ENCODE measurements at regions not wholly inside any gene's neighbourhood (a gene's known extent, or its start where the extent isn't known, plus 50 kb on each side); places are given as distances from the start of the nearest gene placed in this dataset.

DNA sequence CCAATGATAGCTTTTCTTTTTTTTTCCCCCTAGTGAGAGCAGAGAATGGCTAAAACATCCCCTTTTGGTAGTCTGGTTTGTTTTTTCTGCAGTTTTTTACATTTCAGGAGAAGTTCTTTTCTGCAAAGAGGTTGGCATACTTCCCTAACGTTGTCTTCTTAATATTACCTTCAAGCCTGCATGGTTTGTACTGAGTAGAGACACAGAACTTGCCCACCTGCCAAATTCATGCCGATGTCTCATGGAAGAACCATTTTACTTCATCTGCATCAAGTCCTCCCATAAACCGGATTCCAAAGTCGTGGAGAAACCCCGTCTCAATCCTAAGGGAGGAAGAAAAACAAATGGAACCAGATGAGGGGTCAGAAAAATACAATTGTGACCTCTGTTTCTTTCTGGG, 89.7 kb downstream of the SHOX start:
- H3K4me3 ChIP-seq (ENCODE audit: low read length), result no peak overlapping the region
- H3K27ac ChIP-seq (ENCODE audit: low read depth in 1 of 2, low read length in 2 of 2), result no peak overlapping the region
- no peak overlapping the region for H3K27ac Mint-ChIP-seq
- peaks cover 19% of the 10 kb centered on the region for H3K9me3 Mint-ChIP-seq
- H3K27me3 Mint-ChIP-seq, result no peaks in the 10 kb centered on the region
- H3K27me3 ChIP-seq (ENCODE audit: control insufficient read depth in 1 of 2, insufficient read depth in 2 of 2, low read length in 2 of 2), result no peaks in the 10 kb centered on the region
- DNase-seq (no peak), ATAC-seq (ENCODE audit: poor library complexity) (no peak)
- no peaks in the 10 kb centered on the region for H3K36me3 ChIP-seq (ENCODE audit: insufficient read depth, low read length)
- H3K9me3 ChIP-seq (ENCODE audit: control insufficient read depth in 1 of 2, insufficient read depth in 1 of 2, low read length in 2 of 2), result peaks cover 0 to 29% of the 10 kb centered on the region in 2 experiments
- ChIA-PET CTCF (no interaction called here), POLR2A (no interaction called here)
- intact Hi-C loops (cut with DNase I, micrococcal nuclease), result no loop called here
- H3K4me1 ChIP-seq (ENCODE audit: insufficient read depth, low read length), result no peaks in the 10 kb centered on the region
- H3K4me3 Mint-ChIP-seq, result no peak overlapping the region
- TF ChIP-seq CTCF (IDR thresholded peaks at IDR 0.05), result no peak
- H3K36me3 Mint-ChIP-seq (ENCODE audit: low read depth), result no peaks in the 10 kb centered on the region
- H3K4me1 Mint-ChIP-seq (ENCODE audit: low read depth), result no peaks in the 10 kb centered on the region

DNA sequence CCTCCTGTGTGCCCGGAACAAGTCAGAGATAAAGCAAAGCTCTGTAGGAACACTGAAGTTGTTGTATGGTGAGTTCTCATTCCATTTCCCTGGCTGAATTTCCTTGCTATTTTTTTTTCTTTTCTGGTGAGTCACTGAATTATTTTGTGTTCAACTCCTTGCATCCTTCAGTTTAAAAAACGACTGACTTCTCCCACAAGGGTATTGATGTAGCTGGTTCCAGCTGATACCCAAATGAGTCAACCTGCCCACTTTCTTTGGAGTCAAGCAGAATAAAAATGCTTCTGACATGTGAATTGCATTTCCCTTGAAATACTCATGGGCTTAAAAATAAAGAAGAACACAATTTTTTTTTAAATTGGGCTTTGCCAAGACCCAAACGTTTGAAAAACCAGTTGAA, 85.5 kb downstream of the SHOX start:
- Histone ChIP-seq H3K27ac (ENCODE audit: low read depth in 1 of 2, low read length in 2 of 2) (no peak overlapping the region), H3K4me1 (ENCODE audit: insufficient read depth, low read length) (no peaks in the 10 kb centered on the region), H3K36me3 (ENCODE audit: insufficient read depth, low read length) (no peaks in the 10 kb centered on the region), H3K27me3 (ENCODE audit: control insufficient read depth in 1 of 2, insufficient read depth in 2 of 2, low read length in 2 of 2) (no peaks in the 10 kb centered on the region), H3K4me3 (ENCODE audit: low read length) (no peak overlapping the region), H3K9me3 (ENCODE audit: control insufficient read depth in 1 of 2, insufficient read depth in 1 of 2, low read length in 2 of 2) (peaks cover 12 to 27% of the 10 kb centered on the region in 2 experiments)
- intact Hi-C loops (cut with DNase I, micrococcal nuclease), result no loop called here
- no peak overlapping the region for H3K4me3 Mint-ChIP-seq
- POLR2A ChIA-PET, result no interaction called here
- H3K4me1 Mint-ChIP-seq (ENCODE audit: low read depth), result no peaks in the 10 kb centered on the region
- DNase-seq (no peak), ATAC-seq (ENCODE audit: poor library complexity) (no peak)
- no peaks in the 10 kb centered on the region for H3K27me3 Mint-ChIP-seq
- H3K36me3 Mint-ChIP-seq (ENCODE audit: low read depth), result no peaks in the 10 kb centered on the region
- CTCF ChIA-PET, result no interaction called here
- H3K9me3 Mint-ChIP-seq, result peaks cover 17% of the 10 kb centered on the region
- no peak for TF ChIP-seq CTCF (IDR thresholded peaks at IDR 0.05)
- H3K27ac Mint-ChIP-seq, result no peak overlapping the region

DNA sequence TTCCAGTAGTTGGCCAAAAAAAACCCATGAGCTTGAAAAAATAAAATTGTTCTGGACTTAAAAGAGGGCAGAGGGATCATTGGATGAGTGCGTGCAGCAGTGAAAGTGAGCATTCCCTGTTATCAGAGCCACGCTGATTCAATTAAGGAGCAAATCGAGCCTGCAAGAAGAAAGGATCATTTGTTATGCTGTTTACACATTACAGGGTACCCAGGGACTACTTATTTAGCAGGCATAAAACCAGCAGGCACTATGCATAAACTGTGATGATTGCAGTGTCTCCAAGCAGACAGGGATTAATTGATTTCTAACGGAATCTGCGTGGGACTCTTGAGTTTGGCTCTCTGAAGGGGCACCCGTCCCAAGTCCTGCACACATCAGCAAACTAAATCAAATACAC, 83.5 kb downstream of the SHOX start:
- TF ChIP-seq CTCF (IDR thresholded peaks at IDR 0.05), result no peak
- no peaks in the 10 kb centered on the region for H3K4me1 ChIP-seq (ENCODE audit: insufficient read depth, low read length)
- peaks cover 11% of the 10 kb centered on the region for H3K9me3 Mint-ChIP-seq
- intact Hi-C loops (cut with DNase I, micrococcal nuclease), result no loop called here
- H3K4me1 Mint-ChIP-seq (ENCODE audit: low read depth), result no peaks in the 10 kb centered on the region
- H3K9me3 ChIP-seq (ENCODE audit: control insufficient read depth in 1 of 2, insufficient read depth in 1 of 2, low read length in 2 of 2), result peaks cover 12 to 30% of the 10 kb centered on the region in 2 experiments
- ATAC-seq (ENCODE audit: poor library complexity), result no peak
- H3K4me3 Mint-ChIP-seq, result no peak overlapping the region
- no peaks in the 10 kb centered on the region for H3K36me3 ChIP-seq (ENCODE audit: insufficient read depth, low read length)
- no peak for DNase-seq
- POLR2A ChIA-PET, result no interaction called here
- H3K27me3 ChIP-seq (ENCODE audit: control insufficient read depth in 1 of 2, insufficient read depth in 2 of 2, low read length in 2 of 2), result no peaks in the 10 kb centered on the region
- CTCF ChIA-PET, result no interaction called here
- H3K36me3 Mint-ChIP-seq (ENCODE audit: low read depth), result no peaks in the 10 kb centered on the region
- no peak overlapping the region for H3K27ac ChIP-seq (ENCODE audit: low read depth in 1 of 2, low read length in 2 of 2)
- H3K27ac Mint-ChIP-seq, result no peak overlapping the region
- no peaks in the 10 kb centered on the region for H3K27me3 Mint-ChIP-seq
- H3K4me3 ChIP-seq (ENCODE audit: low read length), result no peak overlapping the region

Measured in CD4-positive, alpha-beta T cell (primary cell).